Fibroblast of the aortic adventitia (primary cell): ENCODE measurements at regions not wholly inside any gene's neighbourhood (a gene's known extent, or its start where the extent isn't known, plus 50 kb on each side); places are given as distances from the start of the nearest gene placed in this dataset.

Experiments
- DNase-seq: peaks from one replicate; pipeline ENCODE4 v3.0.0-alpha.2; 2010; ENCODE audit warnings: low read depth
- H3K4me3 ChIP-seq: 2 replicates; pipeline ENCODE4 v1.5.1; 2011; ENCODE audit warnings: low read depth, mild to moderate bottlenecking, control low read depth, low read length, moderate library complexity
- CTCF ChIP-seq: IDR thresholded peaks from 2 replicates; pipeline ENCODE4 v1.5.1; 2011; ENCODE audit warnings: mild to moderate bottlenecking, low read length, control low read depth, inconsistent platforms; ENCODE audit not compliant: insufficient read depth

GRCh38 chr4:146087856-146088255 is 87.7 kb upstream of the LSM6 start:
- DNase-seq = no peak
- no peak for TF ChIP-seq CTCF
- no peak overlapping the region for H3K4me3 ChIP-seq

DNA sequence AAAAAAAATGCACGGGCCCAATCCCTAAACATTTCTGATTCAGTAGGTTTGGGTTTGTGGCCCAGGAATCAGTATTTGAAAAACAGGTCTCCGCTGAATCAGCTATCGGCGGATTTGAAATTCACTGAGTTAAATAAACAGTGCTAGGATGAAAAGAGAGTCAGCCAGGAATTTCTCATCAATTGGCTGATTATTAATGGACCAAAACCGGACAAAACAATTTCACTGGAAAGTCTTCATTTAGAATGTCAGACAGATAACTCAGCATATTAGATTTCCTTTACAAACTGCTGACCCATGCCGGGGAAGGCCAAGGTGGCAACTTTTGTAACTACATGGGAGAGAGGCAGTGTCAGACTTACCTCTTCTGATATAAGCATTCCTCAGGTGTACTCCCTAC is 99.4 kb upstream of the LSM6 start:
- no peak for DNase-seq
- H3K4me3 ChIP-seq = no peak overlapping the region
- no peak for TF ChIP-seq CTCF

- H3K4me3 ChIP-seq = no peak overlapping the region
- TF ChIP-seq CTCF = no peak
- DNase-seq = no peak
Measured at GRCh38 chr4:146073517-146073916, 102.0 kb upstream of the LSM6 start.

- H3K4me3 ChIP-seq = no peak overlapping the region
- TF ChIP-seq CTCF = no peak
- peak; percentile 15 for DNase-seq
Measured at GRCh38 chr4:146072376-146072775, 103.1 kb upstream of the LSM6 start.

- no peak for DNase-seq
- no peak for TF ChIP-seq CTCF
- no peak overlapping the region for H3K4me3 ChIP-seq
Measured at GRCh38 chr4:146071390-146071789, 104.1 kb upstream of the LSM6 start.

GRCh38 chr4:146063143-146063542 is 112.4 kb upstream of the LSM6 start:
- TF ChIP-seq CTCF = no peak
- H3K4me3 ChIP-seq = no peak overlapping the region
- no peak for DNase-seq

DNA sequence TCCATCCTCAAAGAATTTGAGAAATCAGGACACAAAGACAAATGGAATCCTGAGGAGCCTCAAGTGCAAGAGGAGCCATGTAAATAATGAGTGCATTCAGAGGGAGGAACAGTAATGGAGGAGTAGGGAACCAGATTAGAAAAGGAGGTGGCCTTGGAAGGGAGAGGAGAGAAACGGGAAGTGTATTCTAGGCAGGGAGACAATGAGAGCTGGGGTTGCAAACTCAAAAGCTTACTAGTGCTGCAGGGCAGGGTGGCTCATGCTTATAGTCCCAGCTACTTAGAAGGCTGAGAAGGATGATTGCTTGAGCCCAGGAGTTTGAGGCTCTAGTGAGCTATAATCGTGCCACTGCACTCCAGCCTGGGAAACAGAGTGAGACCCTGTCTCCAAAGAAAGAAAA is 113.2 kb upstream of the LSM6 start:
- DNase-seq = no peak
- TF ChIP-seq CTCF = no peak

More for the DNA sequence above, 113.2 kb upstream of the LSM6 start:
- H3K4me3 ChIP-seq = no peak overlapping the region
